ENCODE measurements at regions not wholly inside any gene's neighbourhood (a gene's known extent, or its start where the extent isn't known, plus 50 kb on each side); places are given as distances from the start of the nearest gene placed in this dataset.

DNA sequence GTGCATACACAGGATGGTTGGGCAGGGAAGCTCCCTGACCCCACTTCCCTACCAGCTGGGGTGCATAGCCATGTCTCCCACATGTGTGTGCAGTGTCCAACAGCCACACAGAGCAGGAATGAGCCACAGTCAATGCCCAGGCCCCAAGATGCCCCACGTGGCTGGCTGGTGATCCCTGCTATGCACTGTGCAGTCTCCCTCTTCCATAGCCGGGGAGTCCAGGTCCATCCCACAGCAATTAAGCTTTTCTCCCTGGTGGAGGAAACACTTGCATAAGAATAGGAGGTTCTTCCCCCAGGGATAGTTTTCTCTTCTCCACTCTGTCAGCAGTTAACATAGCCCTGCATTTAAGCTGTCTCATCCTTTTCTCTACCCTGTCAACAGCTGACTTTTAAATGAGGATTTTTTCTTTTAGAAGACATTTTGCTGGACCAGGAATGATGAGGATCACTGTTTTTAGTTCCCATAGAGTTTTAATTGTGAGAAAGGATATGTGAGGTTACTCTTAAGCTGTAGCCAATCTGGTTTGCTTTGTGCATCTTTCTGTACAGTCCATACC, 396.5 kb upstream of the VWC2 start:
- Histone ChIP-seq H3K27ac (no peak overlapping the region), H2AFZ (ENCODE audit: low read depth) (no peak overlapping the region), H3K4me1 (ENCODE audit: low read depth, poor library complexity, severe bottlenecking) (no peaks in the 10 kb centered on the region), H3K36me3 (ENCODE audit: insufficient read depth) (no peaks in the 10 kb centered on the region), H3K27me3 (ENCODE audit: insufficient read depth, low read depth) (no peaks in the 10 kb centered on the region), H3K79me2 (ENCODE audit: insufficient read depth, low read depth) (no peaks in the 10 kb centered on the region), H3K4me3 (IDR thresholded peaks at IDR 0.05; ENCODE audit: insufficient read depth, low read depth, low read length) (no peak overlapping the region), H4K20me1 (ENCODE audit: insufficient read depth) (no peaks in the 10 kb centered on the region), H3K4me2 (no peak overlapping the region), H3K9ac (no peak overlapping the region)
- TF ChIP-seq, protein P1, sequence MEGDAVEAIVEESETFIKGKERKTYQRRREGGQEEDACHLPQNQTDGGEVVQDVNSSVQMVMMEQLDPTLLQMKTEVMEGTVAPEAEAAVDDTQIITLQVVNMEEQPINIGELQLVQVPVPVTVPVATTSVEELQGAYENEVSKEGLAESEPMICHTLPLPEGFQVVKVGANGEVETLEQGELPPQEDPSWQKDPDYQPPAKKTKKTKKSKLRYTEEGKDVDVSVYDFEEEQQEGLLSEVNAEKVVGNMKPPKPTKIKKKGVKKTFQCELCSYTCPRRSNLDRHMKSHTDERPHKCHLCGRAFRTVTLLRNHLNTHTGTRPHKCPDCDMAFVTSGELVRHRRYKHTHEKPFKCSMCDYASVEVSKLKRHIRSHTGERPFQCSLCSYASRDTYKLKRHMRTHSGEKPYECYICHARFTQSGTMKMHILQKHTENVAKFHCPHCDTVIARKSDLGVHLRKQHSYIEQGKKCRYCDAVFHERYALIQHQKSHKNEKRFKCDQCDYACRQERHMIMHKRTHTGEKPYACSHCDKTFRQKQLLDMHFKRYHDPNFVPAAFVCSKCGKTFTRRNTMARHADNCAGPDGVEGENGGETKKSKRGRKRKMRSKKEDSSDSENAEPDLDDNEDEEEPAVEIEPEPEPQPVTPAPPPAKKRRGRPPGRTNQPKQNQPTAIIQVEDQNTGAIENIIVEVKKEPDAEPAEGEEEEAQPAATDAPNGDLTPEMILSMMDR (conservative IDR thresholded peaks at IDR 0.05; ENCODE audit: low read depth, low read length): no peak

DNA sequence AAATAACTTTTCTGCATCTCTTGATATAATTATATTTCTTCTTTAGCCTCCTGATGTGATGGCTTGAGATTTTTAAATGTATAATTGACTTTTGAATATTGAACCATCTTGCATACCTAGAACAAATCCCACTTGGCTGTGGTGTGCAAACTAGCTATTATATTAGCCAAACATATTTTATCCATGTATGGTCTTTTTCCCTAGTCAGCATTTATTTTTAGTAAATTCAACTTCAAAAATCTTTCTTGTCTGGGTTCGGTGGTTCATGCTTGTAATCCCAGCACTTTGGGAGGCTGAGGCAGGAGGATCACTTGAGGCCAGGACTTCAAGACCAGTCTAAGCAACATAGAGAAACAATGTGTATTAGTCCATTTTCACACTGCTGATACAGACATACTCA, 386.6 kb upstream of the VWC2 start:
- no peaks in the 10 kb centered on the region for H3K4me1 ChIP-seq (ENCODE audit: low read depth, poor library complexity, severe bottlenecking)
- H2AFZ ChIP-seq (ENCODE audit: low read depth): no peak overlapping the region
- H3K4me3 ChIP-seq (IDR thresholded peaks at IDR 0.05; ENCODE audit: insufficient read depth, low read depth, low read length): no peak overlapping the region
- H4K20me1 ChIP-seq (ENCODE audit: insufficient read depth): no peaks in the 10 kb centered on the region
- no peak overlapping the region for H3K27ac ChIP-seq
- no peak overlapping the region for H3K4me2 ChIP-seq
- H3K36me3 ChIP-seq (ENCODE audit: insufficient read depth): no peaks in the 10 kb centered on the region
- H3K27me3 ChIP-seq (ENCODE audit: insufficient read depth, low read depth): no peaks in the 10 kb centered on the region
- no peaks in the 10 kb centered on the region for H3K79me2 ChIP-seq (ENCODE audit: insufficient read depth, low read depth)
- TF ChIP-seq, protein P1 (conservative IDR thresholded peaks at IDR 0.05; ENCODE audit: low read depth, low read length): no peak
- H3K9ac ChIP-seq: no peak overlapping the region

DNA sequence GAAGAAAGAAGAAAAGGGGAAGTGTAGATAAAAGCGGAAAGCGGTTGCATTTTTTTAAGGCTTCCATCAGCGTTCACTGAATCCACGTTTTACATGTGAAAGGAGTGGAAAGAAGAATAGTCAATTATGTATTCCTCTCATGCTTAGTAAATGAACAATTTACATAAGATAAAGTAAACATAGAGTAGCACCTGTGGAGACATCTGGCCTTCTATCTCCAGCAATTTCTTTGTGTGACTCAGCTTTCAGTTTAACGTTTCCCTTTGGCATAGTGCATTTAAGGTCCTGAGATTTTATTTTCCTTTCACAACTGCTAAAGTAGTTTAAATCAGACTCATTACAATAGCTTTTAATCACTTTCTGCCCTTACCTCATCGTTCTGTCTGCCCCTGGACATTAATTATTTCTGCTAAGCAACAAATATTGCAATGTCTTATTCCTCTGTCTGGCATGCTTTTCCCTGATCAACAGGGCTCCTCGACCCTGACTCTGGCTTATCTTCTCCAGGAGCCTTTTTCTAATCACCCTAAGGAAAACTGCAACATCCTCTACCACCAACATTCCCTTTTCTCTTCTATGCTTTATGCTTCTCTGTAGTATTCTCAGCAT, 383.5 kb upstream of the VWC2 start:
- no peaks in the 10 kb centered on the region for H3K79me2 ChIP-seq (ENCODE audit: insufficient read depth, low read depth)
- no peaks in the 10 kb centered on the region for H4K20me1 ChIP-seq (ENCODE audit: insufficient read depth)
- H3K27ac ChIP-seq: no peak overlapping the region
- no peak overlapping the region for H3K9ac ChIP-seq
- H3K36me3 ChIP-seq (ENCODE audit: insufficient read depth): no peaks in the 10 kb centered on the region
- no peak overlapping the region for H3K4me3 ChIP-seq (IDR thresholded peaks at IDR 0.05; ENCODE audit: insufficient read depth, low read depth, low read length)
- H2AFZ ChIP-seq (ENCODE audit: low read depth): no peak overlapping the region
- H3K4me2 ChIP-seq: no peak overlapping the region
- H3K27me3 ChIP-seq (ENCODE audit: insufficient read depth, low read depth): no peaks in the 10 kb centered on the region
- H3K4me1 ChIP-seq (ENCODE audit: low read depth, poor library complexity, severe bottlenecking): no peaks in the 10 kb centered on the region
- TF ChIP-seq, protein P1 (conservative IDR thresholded peaks at IDR 0.05; ENCODE audit: low read depth, low read length): no peak

- H3K27me3 ChIP-seq (ENCODE audit: insufficient read depth, low read depth): no peaks in the 10 kb centered on the region
- no peaks in the 10 kb centered on the region for H3K79me2 ChIP-seq (ENCODE audit: insufficient read depth, low read depth)
- TF ChIP-seq, protein P1 (conservative IDR thresholded peaks at IDR 0.05; ENCODE audit: low read depth, low read length): no peak
- no peaks in the 10 kb centered on the region for H4K20me1 ChIP-seq (ENCODE audit: insufficient read depth)
- H3K27ac ChIP-seq: no peak overlapping the region
- no peak overlapping the region for H2AFZ ChIP-seq (ENCODE audit: low read depth)
- H3K4me3 ChIP-seq (IDR thresholded peaks at IDR 0.05; ENCODE audit: insufficient read depth, low read depth, low read length): no peak overlapping the region
- H3K9ac ChIP-seq: no peak overlapping the region
- H3K4me2 ChIP-seq: no peak overlapping the region
- no peaks in the 10 kb centered on the region for H3K36me3 ChIP-seq (ENCODE audit: insufficient read depth)
- peaks cover 51% of the 10 kb centered on the region for H3K4me1 ChIP-seq (ENCODE audit: low read depth, poor library complexity, severe bottlenecking)
Observed at GRCh38 chr7:49396229-49396628, 377.2 kb upstream of the VWC2 start.

Data from KMS-11 (cell line).